Panc1 (cell line): ENCODE measurements at regions not wholly inside any gene's neighbourhood (a gene's known extent, or its start where the extent isn't known, plus 50 kb on each side); places are given as distances from the start of the nearest gene placed in this dataset.

Experiments
- TF ChIP-seq, protein P1 (sequence below): fragments of 450-650 bp; IDR thresholded peaks from 2 replicates; pipeline ENCODE4 v1.5.1; 2017; ENCODE audit warnings: mild to moderate bottlenecking
- TF ChIP-seq, protein P2 (sequence below), 2 experiments: IDR thresholded peaks; 2 replicates each; pipeline ENCODE4 v1.6.1; 2011 to 2012; ENCODE audit warnings: low read depth in 2 of 2, control low read depth in 1 of 2, low read length in 1 of 2, mild to moderate bottlenecking in 1 of 2, moderate library complexity in 1 of 2; ENCODE audit not compliant: insufficient read depth in 1 of 2

DNA sequence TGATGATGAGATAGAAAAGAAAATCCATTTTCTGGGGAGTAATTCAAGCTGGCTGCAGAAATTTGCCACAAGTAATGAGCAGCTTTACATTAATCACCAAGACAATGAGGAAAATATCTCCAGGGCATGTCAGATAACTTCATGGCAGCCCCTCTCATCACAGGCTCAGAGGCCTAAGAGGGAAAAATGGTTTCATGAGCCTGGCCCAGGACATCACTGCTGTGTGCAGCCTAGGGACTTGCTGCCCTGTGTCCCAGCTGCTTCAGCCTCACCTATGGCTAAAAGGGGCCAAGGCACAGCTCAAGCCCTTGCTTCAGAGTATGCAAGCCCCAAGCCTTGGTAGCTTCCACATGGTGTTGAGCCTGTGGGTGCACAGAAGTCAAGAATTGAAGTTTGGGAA lies 161.7 kb downstream of the OPA1 start:
- TF ChIP-seq, protein P1, sequence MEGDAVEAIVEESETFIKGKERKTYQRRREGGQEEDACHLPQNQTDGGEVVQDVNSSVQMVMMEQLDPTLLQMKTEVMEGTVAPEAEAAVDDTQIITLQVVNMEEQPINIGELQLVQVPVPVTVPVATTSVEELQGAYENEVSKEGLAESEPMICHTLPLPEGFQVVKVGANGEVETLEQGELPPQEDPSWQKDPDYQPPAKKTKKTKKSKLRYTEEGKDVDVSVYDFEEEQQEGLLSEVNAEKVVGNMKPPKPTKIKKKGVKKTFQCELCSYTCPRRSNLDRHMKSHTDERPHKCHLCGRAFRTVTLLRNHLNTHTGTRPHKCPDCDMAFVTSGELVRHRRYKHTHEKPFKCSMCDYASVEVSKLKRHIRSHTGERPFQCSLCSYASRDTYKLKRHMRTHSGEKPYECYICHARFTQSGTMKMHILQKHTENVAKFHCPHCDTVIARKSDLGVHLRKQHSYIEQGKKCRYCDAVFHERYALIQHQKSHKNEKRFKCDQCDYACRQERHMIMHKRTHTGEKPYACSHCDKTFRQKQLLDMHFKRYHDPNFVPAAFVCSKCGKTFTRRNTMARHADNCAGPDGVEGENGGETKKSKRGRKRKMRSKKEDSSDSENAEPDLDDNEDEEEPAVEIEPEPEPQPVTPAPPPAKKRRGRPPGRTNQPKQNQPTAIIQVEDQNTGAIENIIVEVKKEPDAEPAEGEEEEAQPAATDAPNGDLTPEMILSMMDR = no peak
- TF ChIP-seq, protein P2, sequence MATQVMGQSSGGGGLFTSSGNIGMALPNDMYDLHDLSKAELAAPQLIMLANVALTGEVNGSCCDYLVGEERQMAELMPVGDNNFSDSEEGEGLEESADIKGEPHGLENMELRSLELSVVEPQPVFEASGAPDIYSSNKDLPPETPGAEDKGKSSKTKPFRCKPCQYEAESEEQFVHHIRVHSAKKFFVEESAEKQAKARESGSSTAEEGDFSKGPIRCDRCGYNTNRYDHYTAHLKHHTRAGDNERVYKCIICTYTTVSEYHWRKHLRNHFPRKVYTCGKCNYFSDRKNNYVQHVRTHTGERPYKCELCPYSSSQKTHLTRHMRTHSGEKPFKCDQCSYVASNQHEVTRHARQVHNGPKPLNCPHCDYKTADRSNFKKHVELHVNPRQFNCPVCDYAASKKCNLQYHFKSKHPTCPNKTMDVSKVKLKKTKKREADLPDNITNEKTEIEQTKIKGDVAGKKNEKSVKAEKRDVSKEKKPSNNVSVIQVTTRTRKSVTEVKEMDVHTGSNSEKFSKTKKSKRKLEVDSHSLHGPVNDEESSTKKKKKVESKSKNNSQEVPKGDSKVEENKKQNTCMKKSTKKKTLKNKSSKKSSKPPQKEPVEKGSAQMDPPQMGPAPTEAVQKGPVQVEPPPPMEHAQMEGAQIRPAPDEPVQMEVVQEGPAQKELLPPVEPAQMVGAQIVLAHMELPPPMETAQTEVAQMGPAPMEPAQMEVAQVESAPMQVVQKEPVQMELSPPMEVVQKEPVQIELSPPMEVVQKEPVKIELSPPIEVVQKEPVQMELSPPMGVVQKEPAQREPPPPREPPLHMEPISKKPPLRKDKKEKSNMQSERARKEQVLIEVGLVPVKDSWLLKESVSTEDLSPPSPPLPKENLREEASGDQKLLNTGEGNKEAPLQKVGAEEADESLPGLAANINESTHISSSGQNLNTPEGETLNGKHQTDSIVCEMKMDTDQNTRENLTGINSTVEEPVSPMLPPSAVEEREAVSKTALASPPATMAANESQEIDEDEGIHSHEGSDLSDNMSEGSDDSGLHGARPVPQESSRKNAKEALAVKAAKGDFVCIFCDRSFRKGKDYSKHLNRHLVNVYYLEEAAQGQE (IDR thresholded peaks at IDR 0.05; ENCODE audit: insufficient read depth in 1 of 2, low read depth in 2 of 2, low read length in 1 of 2) = no peak
